OCI-LY1 (cell line): ENCODE measurements at regions not wholly inside any gene's neighbourhood (a gene's known extent, or its start where the extent isn't known, plus 50 kb on each side); places are given as distances from the start of the nearest gene placed in this dataset.

ENCODE experiments used
- EZH2 ChIP-seq: fragments of 200-600 bp; sonication (generic), shearing (Covaris generic); IDR thresholded peaks from 2 replicates; pipeline ENCODE4 v1.8.0; 2017; ENCODE audit warnings: borderline replicate concordance, mixed run types, mild to moderate bottlenecking, antibody characterized with exemption, low read length, moderate library complexity, mixed read lengths
- TF ChIP-seq, protein P1 (sequence below): fragments of 200-600 bp; sonication (generic), shearing (Covaris generic); IDR thresholded peaks from 2 replicates; pipeline ENCODE4 v1.5.1; 2017; ENCODE audit warnings: mild to moderate bottlenecking, antibody characterized with exemption, low read length, moderate library complexity, mixed read lengths

DNA sequence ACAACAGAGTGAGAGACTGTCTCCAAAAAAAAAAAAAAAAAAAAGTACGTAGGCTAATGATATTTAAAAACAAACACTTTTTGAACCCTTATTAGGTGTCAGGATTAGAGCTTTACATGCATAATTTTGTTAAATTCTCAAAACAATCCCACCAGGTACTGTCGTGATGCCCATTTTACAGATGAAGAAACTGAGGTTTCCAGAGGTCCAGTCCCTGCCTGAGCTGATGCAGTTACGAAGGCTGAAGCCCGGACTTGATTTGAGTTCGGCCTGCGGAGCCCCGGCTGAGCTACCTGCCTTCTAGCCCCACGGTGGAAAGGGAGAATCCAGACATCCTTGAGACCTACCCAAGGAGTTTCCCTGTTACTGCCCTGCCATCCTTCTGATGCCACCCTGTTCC, 137.5 kb upstream of the EEF2KMT start:
- TF ChIP-seq, protein P1, sequence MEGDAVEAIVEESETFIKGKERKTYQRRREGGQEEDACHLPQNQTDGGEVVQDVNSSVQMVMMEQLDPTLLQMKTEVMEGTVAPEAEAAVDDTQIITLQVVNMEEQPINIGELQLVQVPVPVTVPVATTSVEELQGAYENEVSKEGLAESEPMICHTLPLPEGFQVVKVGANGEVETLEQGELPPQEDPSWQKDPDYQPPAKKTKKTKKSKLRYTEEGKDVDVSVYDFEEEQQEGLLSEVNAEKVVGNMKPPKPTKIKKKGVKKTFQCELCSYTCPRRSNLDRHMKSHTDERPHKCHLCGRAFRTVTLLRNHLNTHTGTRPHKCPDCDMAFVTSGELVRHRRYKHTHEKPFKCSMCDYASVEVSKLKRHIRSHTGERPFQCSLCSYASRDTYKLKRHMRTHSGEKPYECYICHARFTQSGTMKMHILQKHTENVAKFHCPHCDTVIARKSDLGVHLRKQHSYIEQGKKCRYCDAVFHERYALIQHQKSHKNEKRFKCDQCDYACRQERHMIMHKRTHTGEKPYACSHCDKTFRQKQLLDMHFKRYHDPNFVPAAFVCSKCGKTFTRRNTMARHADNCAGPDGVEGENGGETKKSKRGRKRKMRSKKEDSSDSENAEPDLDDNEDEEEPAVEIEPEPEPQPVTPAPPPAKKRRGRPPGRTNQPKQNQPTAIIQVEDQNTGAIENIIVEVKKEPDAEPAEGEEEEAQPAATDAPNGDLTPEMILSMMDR: no peak
- no peak for TF ChIP-seq EZH2
